Activated CD4-positive, CD25-positive, alpha-beta regulatory T cell treated with anti-CD3 and anti-CD28 coated beads, Interleukin-2, amount 50 U/mL, for 72 hours (primary cell): ENCODE measurements at regions not wholly inside any gene's neighbourhood (a gene's known extent, or its start where the extent isn't known, plus 50 kb on each side); places are given as distances from the start of the nearest gene placed in this dataset.
"Not testable (repeated sequence)": the region's sequence is repeated elsewhere in the genome, so short reads cannot be mapped to it uniquely, and the experiment has no call there.

Experiments used
- DNase-seq: peaks from one replicate; pipeline ENCODE4 v3.0.0; 2021

DNA sequence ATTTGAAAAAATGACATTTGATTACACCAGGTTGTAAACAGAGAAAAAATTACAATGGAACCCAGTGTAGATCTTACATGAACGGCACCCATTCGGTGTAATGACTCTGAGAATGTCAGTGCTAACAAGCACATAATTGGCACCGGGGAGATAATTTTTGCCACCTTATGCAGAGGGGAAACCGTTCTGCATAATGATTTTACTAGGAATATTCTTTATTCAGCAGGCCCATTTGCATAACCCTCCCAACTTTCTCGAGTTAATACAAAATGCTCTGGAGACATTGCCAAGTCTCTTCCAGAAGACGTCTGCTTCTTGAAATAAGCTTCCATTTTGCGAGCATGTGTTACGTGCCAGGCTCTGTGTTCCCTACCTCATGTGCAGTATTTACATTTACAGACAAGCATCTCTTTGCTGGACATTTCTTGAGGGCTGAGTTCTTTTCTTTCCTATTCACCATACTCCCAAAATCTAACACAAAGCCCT lies 275.8 kb downstream of the MIAT start:
- DNase-seq = no peak

DNA sequence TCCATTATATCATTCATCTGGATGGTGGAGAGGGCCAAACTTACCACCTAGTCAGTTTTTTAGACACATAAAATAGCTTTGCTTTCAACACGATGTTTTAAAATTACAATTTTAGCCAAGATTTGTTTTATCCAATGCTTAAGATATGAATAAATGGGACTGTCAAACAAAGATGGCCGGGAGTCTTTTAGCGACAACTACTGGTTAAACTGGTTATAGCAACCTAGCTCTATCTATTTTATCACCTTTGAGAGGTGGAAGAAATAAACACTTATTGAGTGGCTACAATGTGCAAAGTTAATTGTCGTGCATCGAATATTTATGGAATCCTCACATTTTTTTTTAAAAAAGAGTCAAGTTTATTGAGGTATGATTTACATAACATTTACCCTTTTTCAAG lies 279.8 kb downstream of the MIAT start:
- DNase-seq = no peak

DNA sequence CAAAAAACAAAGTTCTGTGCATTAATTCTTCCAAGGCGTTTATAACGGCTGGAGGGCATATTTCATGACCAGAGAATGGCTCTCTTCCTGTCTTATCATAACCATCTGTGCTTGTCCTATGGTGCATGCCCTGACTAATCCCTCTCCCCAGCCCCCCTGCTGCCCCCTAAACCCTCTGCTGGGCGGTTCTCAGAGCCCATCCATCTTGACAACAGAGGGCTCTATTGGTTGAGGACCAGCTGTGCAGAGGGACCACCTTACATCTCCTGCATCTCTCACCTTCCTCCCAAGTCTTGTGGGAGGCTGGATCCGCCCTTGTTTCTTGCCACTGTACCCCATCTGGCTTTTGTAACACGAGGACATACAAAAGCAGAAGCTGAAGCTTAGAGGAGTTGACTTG lies 282.1 kb downstream of the MIAT start:
- no peak for DNase-seq

DNA sequence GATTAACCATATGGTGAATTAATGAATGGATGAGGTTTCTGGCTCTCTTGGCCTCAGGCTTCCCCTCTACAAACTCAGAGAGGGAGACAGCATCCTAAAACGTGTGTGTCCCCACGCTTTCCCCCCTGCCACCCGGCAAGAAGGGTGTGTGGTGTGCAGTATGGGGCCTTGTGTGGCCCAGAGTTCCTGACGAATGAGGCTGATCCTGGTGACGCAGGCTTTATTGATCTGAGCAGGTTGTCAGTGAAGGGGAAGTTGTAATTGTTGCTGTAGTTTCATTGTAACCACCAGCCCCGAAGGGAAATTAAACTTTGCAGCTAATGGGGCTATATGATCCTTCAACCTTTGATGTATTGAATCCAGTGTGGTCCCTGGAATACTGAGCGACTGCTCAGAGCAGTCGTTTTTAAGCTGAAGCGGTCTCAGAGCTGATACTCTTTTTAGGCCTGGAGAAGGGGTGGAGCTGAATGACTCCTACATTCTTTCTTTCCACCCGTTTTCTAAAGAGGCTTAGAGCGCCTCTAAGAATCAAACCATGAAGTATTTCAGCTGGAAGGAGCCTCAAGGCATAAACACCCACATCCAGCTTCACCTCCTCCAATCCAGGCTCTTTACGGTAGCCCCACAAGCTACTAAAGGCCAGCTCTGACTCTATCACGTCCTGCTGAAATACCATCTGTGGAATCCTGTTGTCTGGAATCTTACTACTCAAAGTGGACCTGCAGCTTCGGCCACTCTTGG lies 284.7 kb downstream of the MIAT start:
- DNase-seq = no peak

DNA sequence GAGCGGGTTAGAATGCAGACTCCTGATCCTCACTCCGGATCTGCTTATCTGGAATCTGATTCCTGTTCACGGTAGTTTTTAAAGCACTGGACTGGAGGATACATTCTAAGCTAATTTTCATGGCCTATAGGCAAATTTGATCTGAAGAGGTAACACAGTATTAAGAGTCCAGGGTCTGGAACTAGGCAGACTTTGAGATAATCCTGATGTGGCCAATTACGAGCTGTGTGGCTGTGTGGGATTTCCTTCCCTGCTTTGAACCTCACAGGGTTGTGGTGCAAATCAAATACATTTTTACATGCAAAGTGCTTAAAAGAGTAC lies 285.2 kb downstream of the MIAT start:
- DNase-seq = no peak

DNA sequence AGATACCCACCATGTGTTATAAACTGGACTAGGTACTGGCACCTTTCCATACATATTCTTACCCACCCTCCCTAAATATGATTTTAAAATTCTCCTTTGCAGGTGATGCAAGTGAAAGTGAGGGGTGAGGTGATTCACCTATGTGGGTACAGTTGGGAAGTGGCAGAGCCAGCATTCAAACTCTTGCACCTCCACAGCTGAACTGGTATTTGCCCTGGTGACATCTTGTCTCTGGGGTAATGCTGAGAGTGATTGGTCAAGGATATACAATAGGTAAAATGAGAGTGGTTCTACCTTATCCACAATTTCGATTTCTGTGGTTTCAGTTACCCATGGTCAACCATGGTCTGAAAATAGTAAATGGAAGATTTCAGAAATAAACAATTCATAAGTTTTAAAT lies 288.2 kb downstream of the MIAT start:
- no peak for DNase-seq

DNA sequence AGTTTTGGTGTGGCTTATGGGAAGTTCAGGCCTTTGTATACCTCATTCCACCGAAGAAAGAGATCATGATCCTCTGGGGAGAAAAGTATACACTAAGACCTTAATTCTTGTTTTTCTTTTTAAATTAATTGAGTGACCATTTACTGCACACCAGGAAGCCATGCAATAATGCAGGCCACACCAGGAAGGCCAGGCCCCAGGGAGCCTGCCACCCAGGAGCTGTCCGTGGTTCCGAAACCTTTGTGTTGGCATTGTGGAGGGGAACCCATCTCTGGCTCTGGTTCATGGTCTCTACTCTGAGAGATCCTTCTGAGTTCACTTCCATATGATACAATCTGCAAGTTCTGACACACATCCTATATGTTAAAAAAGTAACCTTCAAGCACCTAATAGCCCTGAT lies 291.8 kb downstream of the MIAT start:
- no peak for DNase-seq

DNA sequence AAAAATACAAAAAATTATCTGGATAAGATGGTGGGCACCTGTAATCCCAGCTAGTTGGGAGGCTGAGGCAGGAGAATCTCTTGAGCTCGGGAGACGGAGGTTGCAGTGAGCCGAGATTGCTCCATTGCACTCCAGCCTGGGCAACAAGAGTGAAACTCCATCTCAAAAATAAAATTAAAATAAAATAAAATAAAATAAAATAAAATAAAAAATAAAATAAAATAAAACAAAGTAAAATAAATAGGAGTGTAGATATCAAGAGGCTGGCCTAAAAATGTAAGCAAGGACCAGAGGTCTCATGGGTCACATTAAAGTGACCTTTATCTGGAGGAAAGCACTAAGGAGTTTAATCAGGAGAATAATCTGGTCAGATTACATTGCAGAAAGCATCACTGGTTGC lies 293.8 kb downstream of the MIAT start:
- DNase-seq = not testable (repeated sequence)

DNA sequence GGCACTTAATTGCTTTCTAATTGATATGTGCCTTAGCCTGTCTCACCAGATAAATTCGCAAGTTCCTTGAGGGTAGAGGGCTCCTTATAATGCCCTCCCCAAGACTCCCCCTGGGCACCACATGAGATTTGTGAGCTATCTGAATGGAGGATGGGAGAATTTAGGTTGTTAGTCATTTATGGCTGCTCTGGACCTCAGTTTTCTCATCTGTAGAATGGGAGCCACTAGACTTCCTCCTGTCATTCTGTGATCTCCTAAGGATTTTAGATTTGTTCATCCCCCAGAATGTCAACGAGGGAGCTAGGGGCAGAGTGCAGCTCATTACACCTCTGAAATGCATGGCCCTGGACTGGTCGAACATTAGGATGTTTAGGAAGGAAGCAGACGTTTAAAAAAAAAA lies 294.6 kb downstream of the MIAT start:
- no peak for DNase-seq

DNA sequence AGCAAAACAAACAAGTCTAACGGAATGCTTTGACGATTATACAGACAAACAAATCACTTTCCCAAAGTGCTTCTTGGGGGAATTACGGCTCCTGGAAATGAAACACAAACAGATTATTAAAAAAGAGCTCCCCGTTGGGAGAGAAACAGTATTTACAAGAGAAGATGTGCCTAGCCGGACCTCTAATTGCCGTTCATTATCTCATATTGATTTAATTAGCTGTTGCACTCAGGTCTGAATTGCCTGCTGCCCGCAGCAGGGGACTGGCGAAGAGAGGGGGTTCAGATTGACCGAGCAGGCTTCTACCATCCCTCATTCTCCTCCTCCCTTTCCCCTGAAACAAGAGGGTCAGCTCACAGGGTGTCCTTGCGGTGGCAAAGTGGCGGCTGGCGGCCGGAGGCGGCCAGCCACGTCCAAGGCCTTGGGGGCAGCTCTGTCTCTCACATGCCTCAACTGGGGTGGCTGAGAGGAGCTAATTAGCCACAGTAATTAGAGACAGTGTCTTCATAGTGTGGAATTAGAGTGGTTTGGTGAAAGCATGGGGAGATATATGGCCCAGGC lies 295.1 kb downstream of the MIAT start:
- DNase-seq = no peak

DNA sequence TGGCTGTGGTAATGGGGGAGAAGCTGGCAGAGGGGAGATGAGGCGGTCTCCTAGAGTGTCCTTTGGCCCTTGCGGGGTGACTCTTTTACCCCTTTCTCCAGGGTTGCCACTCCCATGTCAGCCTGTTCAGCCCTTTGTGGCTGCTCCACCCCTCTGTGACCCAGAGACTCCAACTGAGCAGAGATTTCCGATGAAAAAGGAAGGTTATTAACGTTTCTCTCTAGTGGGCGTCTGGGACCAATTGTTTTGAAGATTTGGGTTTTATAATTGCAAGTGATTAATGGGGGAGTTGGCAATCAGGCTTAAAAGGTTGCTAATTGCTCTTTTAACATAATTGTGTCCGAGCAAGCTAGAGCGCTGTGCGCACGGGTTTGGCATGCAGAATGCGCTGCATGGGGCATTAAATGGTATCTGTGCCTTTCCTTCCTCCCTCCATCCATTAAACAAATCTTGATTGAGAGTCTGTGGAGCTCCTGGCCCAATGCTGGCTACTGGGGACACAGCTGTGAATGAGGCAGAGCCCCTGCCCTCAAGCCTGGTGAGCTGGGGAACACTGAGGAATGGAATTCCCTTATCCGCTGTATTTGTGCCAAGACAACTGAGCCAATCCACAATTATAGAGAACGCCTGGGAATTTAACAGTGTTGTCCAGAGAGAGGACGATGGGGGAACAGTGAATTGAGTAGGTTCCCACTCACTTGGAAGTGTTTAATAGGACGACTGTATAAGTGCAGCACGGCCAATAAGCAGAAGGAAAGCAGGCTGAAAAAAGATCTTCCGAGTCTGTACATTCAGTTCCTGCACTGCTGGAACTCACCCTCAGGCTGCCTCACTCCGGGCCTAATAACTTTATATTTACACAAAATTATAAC lies 295.9 kb downstream of the MIAT start:
- DNase-seq = no peak

DNA sequence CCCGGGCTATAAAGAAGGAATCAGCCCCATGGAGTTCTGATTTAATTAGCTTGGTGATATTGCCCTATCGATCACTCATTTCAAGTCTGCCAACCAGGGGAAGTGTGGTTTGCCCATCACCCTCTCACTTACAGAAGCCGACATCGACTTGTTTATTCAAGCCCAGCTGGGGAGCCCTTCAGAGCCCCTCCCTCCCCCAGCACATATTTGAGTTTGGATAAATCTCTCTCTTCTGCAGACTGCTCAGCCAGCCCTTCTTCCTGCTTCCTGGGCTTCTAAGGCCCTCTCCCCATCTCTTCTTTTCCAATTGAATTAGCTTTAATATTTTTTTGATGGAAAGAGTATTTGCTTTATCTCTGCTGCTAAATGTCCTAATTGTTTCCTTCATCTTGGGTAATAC lies 299.0 kb downstream of the MIAT start:
- DNase-seq = no peak

DNA sequence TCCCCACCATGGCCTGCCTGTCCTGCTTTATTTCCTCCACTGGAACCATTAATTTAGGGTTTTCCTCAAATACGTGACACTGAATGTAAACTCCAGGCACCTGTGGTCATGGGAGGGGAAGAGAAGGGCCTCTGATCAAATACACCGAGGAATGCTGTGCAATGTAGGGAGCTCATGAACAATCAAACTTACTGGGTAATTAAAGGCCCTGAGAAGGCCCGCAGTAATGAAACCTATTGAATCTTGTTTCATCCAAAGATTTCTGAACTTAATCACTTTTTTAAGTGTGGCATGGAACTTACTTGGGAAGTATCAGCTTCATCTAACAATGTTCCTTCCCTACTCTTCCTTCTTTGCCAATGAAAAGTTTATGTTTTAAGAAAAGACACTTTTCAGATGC lies 299.8 kb downstream of the MIAT start:
- no peak for DNase-seq

DNA sequence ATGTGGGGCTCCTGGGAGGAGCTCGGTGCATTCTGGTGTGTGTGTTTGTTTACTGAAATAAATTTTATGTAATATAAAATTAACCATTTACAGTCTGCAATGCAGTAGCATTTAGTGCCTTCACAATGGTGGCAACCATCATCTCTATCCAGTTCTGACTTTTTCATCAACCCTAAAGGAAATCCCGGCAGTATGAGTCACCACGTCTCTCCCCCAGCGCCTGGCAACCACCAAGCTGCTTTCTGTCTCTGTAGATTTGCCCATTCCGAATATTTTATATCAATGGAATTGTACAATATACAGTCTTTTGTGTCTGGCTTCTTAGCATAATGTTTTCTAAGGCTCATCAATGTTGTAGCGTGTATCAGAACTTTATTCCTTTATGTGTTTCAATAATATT lies 300.5 kb downstream of the MIAT start:
- no peak for DNase-seq

DNA sequence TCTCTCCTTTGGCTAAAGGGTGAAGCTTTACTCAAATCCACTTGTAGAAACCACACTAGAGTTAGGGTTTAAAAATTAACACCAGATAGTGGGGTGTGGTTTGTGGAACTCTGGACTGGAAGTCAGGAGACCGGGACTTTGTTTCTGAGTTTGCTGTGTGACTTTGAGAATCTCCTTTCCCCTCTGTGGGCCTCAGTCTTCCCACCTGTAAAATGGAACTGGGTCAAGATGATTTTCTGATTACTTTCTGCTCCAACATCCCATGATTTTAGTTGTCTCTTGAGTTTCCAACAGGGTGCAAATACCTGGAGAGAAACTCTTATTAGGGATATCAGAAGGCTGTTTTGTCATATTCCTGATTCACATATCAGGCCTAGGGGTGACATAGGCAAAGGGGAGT lies 301.0 kb downstream of the MIAT start:
- no peak for DNase-seq

DNA sequence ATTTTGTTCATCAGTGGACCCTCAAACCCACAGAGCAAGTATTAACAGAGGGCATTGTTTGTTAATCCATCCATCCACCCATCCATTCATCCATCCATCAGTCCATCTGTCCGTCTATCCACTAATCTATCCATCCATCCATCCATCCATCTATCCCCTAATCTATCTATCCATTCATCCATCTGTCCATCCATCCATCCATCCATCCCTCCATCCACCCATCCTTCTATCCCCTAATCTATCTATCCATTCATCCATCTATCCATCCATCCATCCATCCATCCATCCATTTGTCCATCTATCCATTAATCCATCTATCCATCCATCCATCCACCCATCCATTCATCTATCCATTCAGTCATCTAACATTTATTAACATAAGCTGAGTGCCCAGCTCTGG lies 307.3 kb downstream of the MIAT start:
- DNase-seq = no peak

DNA sequence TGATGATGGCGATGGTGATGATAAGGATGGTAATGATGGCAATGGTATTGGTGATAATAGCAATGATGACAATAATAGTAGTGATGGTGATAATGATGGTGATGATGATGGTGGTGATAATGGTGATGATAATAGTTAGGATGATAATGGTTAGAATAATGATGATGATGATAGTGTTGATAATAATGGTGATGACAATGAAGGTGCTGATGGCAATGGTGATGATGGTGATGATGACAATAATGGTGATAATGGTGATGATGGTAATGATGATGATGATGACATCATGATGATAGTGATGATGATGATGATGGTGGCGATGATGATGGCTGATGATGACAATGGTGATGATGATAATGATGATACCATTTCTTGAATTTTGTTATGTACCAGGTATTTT lies 309.9 kb downstream of the MIAT start:
- DNase-seq = no peak

DNA sequence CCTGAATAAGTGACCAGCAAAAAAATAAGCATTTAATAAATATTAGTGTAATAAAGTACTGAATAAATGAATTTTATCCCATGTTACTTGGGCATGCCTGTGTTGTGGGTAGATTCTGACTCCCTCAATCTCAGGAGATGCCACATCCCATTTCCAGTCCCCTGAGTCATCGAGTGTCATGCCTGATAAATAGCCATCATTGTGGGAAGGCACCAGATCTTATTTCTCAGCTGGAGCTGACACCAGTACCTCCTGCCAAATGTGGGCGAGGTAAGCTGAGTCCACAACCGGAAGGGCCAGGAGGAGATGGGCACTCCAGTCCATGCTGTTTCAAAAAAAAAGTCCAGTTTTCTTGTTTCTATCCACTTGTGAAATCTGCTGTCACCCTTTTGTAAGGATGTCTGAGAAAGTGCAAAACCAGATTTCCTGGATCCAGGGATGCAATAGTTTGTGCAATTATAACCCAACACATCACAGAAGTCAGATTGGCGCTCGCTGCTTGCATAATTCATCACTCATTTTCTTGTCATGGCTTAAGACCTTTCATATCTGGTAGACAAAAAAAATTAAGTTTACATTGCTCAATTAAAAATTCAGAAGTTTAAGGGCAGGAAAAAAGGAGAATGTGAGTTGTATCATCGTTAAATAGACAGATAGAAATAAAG lies 311.6 kb downstream of the MIAT start:
- no peak for DNase-seq

DNA sequence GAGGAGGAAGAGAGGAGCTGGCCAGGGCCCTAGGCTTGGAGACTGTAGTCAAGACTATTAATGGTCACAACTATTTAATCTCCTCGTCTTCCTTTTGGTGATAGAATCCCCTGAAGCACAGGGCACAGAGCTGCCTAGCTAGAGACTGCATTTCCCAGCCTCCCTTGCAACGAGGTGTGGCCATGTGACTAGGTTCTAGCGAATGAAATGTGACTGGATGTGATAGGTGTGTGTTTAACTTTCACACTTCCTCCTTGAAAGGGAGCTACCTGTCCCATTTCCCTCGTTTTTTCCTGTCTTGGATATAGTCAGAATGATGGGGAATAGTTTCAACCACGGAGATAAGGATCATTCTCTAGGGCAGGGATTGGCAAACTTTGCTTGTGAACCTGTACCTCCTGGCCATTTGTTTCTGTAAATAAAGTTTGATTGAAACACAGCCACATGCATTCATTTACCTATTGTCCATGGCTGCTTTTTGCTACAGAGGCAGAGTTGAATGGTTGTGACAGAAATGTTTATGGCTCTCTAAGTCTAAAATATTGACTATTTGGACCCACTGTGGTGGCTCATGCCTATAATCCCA lies 313.5 kb downstream of the MIAT start:
- no peak for DNase-seq

DNA sequence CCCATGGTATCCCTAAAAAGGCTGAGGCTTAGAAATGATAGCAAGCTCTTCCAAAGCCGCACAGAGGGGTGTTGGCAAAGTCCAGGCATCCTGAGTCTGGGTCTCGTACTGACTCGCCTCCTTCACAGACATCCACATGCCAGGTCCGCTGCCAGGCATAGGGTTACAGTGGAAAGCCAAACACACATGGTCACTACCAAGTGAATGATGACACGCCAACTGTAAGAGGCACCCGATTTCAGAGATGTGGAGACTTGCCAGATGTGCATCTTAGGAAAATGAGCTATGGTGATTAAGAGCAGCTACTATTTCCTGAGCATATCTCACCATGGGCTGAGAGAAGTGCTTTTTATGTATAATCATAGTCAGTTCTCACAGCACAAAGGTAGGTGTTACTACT lies 314.9 kb downstream of the MIAT start:
- DNase-seq = no peak

DNA sequence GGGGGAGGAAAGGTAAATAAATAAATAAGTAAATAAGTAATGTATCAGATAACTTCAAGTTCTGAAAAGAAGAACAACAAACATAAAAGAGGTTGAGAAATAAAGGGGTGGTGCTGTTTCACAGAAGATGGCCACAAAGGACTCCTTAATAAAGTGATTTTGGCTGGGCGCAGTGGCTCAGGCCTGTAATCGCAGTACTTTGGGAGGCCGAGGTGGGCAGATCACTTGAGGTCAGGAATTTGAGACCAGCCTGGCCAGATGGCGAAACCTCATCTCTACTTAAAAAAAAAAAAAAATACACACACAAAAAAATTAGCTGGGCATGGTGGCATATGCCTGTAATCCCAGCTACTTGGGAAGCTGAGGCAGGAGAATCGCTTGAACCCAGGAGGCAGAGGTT lies 315.5 kb downstream of the MIAT start:
- not testable (repeated sequence) for DNase-seq

DNA sequence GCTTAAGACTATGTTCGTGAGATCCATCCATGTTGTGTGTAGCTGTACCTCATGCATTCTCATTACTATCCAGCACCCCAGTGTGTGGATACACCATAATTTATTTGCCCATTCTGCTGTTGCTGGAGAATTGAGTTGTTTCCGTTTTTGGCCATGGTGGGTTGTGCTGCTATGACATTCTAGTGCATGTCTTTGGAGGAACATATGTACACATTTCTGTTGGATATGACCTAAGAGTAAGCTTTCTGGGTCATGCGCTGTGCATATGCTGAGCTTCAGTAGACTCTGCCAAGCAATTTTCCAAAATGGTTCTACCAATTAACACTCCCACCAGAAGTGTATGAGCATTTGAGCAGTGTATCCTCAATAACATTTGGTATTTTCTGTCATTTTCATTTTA lies 316.6 kb downstream of the MIAT start:
- no peak for DNase-seq
